Panc1 (cell line): ENCODE measurements at regions not wholly inside any gene's neighbourhood (a gene's known extent, or its start where the extent isn't known, plus 50 kb on each side); places are given as distances from the start of the nearest gene placed in this dataset.

ENCODE experiments used
- ATAC-seq: fragments of 200-7000 bp; cut with Tn5 transposase; 2 replicates; pipeline ENCODE4 v1.9.1; 2020; ENCODE audit warnings: mild to moderate bottlenecking, moderate library complexity
- BruUV-seq: library from RNA; stranded (reverse); fragments of 400-500 nt; replicated peaks from 2 replicates; lab custom pipeline; 2021; lab: Mats Ljungman, UMichigan
- CTCF ChIA-PET: fragments of 300-600 bp; sonication (Branson Sonifier 250); formaldehyde crosslinking; loops from one replicate; lab custom pipeline; 2022; ENCODE audit warnings: antibody characterized with exemption; lab: Charles Lee
- POLR2A ChIA-PET: fragments of 300-600 bp; sonication (Branson Sonifier 250); formaldehyde crosslinking; loops from one replicate; lab custom pipeline; 2022; ENCODE audit warnings: antibody characterized with exemption; lab: Charles Lee
- DNase-seq: peaks from one replicate; pipeline ENCODE4 v3.0.0-alpha.2; 2010; ENCODE audit warnings: low read depth, low spot score
- H3K27ac ChIP-seq: 2 replicates; pipeline ENCODE4 v1.5.1; 2011; ENCODE audit warnings: mild to moderate bottlenecking, low read length, inconsistent platforms
- H3K27me3 ChIP-seq: fragments of 200-500 bp; sonication (Bioruptor generic); 2 replicates; pipeline ENCODE4 v1.6.0; 2014; ENCODE audit warnings: low read length, inconsistent platforms; ENCODE audit not compliant: control insufficient read depth, insufficient read depth
- H3K36me3 ChIP-seq: fragments of 200-500 bp; sonication (Bioruptor generic); 2 replicates; pipeline ENCODE4 v1.5.1; 2014; ENCODE audit warnings: inconsistent platforms, mild to moderate bottlenecking, low read length, moderate library complexity; ENCODE audit not compliant: control insufficient read depth, insufficient read depth
- H3K4me1 ChIP-seq: 2 replicates; pipeline ENCODE4 v1.5.1; 2011; ENCODE audit warnings: inconsistent platforms, mild to moderate bottlenecking, low read length, moderate library complexity; ENCODE audit not compliant: control insufficient read depth, insufficient read depth
- H3K4me3 ChIP-seq, 2 experiments: 2 replicates each; pipeline ENCODE4 v1.5.1; 2011 to 2012; ENCODE audit warnings: low read depth in 2 of 2, low read length in 2 of 2, mild to moderate bottlenecking in 2 of 2, inconsistent platforms in 1 of 2, moderate library complexity in 1 of 2
- H3K9me3 ChIP-seq: fragments of 200-500 bp; sonication (Bioruptor generic); 2 replicates; pipeline ENCODE4 v1.5.1; 2014; ENCODE audit warnings: low read depth, mild to moderate bottlenecking, inconsistent platforms, low read length, moderate library complexity; ENCODE audit not compliant: control insufficient read depth, insufficient read depth
- POLR2AphosphoS5 ChIP-seq: IDR thresholded peaks from 2 replicates; pipeline ENCODE4 v1.6.1; 2012; ENCODE audit warnings: mild to moderate bottlenecking, low read depth, low read length, moderate library complexity
- SIN3A ChIP-seq: IDR thresholded peaks from 2 replicates; pipeline ENCODE4 v1.6.1; 2012; ENCODE audit warnings: low read depth, mild to moderate bottlenecking, low read length, moderate library complexity, borderline replicate concordance; ENCODE audit not compliant: insufficient read depth
- TCF7L2 ChIP-seq: IDR thresholded peaks from 2 replicates; pipeline ENCODE4 v1.6.1; 2011; ENCODE audit warnings: mild to moderate bottlenecking, low read depth, low read length, inconsistent platforms
- in situ Hi-C: cut with HindIII; loops from 2 replicates; pipeline ENCODE4 v1.10.0; 2016; ENCODE audit warnings: low sequenced_read_pairs, low pct_unique_long_range_greater_than_20kb
- intact Hi-C: fragments of 100-400 bp; cut with micrococcal nuclease; formaldehyde crosslinking; loops from one replicate; pipeline ENCODE4 v1.10.0; 2022; ENCODE audit not compliant: unreplicated experiment
- TF ChIP-seq, protein P1 (sequence below), 2 experiments: IDR thresholded peaks; 2 replicates each; pipeline ENCODE4 v1.6.1; 2011 to 2012; ENCODE audit warnings: low read depth in 2 of 2, control low read depth in 1 of 2, low read length in 1 of 2, mild to moderate bottlenecking in 1 of 2, moderate library complexity in 1 of 2; ENCODE audit not compliant: insufficient read depth in 1 of 2
- TF ChIP-seq, protein P2 (sequence below): fragments of 450-650 bp; IDR thresholded peaks from 2 replicates; pipeline ENCODE4 v1.5.1; 2017; ENCODE audit warnings: mild to moderate bottlenecking

DNA sequence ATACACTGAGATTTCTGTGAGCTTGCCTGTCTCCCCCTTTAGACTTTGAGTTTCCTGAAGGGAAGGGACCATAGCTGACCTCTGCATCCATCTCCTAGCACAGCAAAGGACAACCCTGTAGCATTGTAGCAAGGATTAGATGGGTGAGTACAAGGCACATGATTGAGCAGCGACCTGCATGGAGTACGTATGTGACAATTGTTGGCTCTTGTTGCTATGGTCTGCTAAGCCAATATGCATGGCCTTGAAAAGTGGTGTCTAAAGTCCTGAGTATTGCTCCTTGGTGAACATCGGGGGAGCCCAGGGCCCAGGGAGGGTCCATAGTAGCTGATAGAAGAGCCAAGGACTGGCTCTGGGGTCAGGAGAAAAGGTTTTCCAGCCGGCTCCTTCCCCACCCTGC is 365.0 kb upstream of the CHD6 start:
- DNase-seq, result no peak
- no TSS peak for BruUV-seq
- no peaks in the 10 kb centered on the region for H3K9me3 ChIP-seq
- no peaks in the 10 kb centered on the region for H3K4me1 ChIP-seq
- no peak overlapping the region for H3K4me3 ChIP-seq
- 0 out of 2 replicates have a peak, but pooled peaks cover 2% of the 10 kb centered on the region for H3K27me3 ChIP-seq
- POLR2A ChIA-PET, result no interaction called here
- ATAC-seq, result no peak
- CTCF ChIA-PET, result no interaction called here
- TF ChIP-seq, protein P1, sequence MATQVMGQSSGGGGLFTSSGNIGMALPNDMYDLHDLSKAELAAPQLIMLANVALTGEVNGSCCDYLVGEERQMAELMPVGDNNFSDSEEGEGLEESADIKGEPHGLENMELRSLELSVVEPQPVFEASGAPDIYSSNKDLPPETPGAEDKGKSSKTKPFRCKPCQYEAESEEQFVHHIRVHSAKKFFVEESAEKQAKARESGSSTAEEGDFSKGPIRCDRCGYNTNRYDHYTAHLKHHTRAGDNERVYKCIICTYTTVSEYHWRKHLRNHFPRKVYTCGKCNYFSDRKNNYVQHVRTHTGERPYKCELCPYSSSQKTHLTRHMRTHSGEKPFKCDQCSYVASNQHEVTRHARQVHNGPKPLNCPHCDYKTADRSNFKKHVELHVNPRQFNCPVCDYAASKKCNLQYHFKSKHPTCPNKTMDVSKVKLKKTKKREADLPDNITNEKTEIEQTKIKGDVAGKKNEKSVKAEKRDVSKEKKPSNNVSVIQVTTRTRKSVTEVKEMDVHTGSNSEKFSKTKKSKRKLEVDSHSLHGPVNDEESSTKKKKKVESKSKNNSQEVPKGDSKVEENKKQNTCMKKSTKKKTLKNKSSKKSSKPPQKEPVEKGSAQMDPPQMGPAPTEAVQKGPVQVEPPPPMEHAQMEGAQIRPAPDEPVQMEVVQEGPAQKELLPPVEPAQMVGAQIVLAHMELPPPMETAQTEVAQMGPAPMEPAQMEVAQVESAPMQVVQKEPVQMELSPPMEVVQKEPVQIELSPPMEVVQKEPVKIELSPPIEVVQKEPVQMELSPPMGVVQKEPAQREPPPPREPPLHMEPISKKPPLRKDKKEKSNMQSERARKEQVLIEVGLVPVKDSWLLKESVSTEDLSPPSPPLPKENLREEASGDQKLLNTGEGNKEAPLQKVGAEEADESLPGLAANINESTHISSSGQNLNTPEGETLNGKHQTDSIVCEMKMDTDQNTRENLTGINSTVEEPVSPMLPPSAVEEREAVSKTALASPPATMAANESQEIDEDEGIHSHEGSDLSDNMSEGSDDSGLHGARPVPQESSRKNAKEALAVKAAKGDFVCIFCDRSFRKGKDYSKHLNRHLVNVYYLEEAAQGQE (IDR thresholded peaks at IDR 0.05; ENCODE audit: insufficient read depth in 1 of 2, low read depth in 2 of 2, low read length in 1 of 2), result no peak
- TF ChIP-seq TCF7L2, result no peak
- no peak for TF ChIP-seq POLR2AphosphoS5
- TF ChIP-seq, protein P2, sequence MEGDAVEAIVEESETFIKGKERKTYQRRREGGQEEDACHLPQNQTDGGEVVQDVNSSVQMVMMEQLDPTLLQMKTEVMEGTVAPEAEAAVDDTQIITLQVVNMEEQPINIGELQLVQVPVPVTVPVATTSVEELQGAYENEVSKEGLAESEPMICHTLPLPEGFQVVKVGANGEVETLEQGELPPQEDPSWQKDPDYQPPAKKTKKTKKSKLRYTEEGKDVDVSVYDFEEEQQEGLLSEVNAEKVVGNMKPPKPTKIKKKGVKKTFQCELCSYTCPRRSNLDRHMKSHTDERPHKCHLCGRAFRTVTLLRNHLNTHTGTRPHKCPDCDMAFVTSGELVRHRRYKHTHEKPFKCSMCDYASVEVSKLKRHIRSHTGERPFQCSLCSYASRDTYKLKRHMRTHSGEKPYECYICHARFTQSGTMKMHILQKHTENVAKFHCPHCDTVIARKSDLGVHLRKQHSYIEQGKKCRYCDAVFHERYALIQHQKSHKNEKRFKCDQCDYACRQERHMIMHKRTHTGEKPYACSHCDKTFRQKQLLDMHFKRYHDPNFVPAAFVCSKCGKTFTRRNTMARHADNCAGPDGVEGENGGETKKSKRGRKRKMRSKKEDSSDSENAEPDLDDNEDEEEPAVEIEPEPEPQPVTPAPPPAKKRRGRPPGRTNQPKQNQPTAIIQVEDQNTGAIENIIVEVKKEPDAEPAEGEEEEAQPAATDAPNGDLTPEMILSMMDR, result no peak
- no peak for TF ChIP-seq SIN3A
- in situ Hi-C loops, result no loop called here
- H3K36me3 ChIP-seq, result no peaks in the 10 kb centered on the region
- intact Hi-C loops, result no loop called here
- H3K27ac ChIP-seq, result no peak overlapping the region

DNA sequence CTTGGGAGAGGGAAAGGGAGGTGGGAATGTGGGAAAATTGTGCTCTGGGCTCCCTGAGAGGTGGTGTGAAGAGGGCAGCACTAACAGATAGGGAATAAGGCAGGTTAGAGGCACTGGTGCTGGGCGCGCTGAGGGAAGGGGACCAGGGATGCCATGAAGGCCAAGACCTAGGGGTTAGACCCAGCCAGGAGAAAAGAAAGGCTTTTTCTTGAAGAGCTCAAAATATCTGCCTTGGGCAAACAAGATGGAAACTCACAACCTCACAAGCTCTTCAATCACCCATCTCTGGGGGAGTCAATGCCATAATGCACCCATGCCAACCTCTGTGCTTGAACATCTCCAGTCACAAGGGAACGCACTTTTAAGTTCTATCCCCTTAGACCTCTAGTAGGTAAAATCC is 363.6 kb upstream of the CHD6 start:
- intact Hi-C loops, result no loop called here
- Histone ChIP-seq H3K36me3 (no peaks in the 10 kb centered on the region), H3K27me3 (no peaks in the 10 kb centered on the region), H3K9me3 (no peaks in the 10 kb centered on the region), H3K4me1 (no peaks in the 10 kb centered on the region), H3K4me3 (no peak overlapping the region), H3K27ac (no peak overlapping the region)
- DNase-seq (no peak), ATAC-seq (no peak)
- no TSS peak for BruUV-seq
- in situ Hi-C loops, result no loop called here
- ChIA-PET POLR2A (no interaction called here), CTCF (no interaction called here)
- no peak for TF ChIP-seq POLR2AphosphoS5
- no peak for TF ChIP-seq SIN3A
- TF ChIP-seq, protein P2, result no peak
- TF ChIP-seq, protein P1 (IDR thresholded peaks at IDR 0.05; ENCODE audit: insufficient read depth in 1 of 2, low read depth in 2 of 2, low read length in 1 of 2), result no peak
- no peak for TF ChIP-seq TCF7L2
